NCI-H146 treated with DMSO at 0.1 percent for 48 hours (cell line): ENCODE measurements at regions not wholly inside any gene's neighbourhood (a gene's known extent, or its start where the extent isn't known, plus 50 kb on each side); places are given as distances from the start of the nearest gene placed in this dataset.

Experiments
- DNase-seq: peaks from one replicate; lab custom pipeline; 2025; ENCODE audit not compliant: unreplicated experiment; lab: John Stamatoyannopoulos, UW

DNA sequence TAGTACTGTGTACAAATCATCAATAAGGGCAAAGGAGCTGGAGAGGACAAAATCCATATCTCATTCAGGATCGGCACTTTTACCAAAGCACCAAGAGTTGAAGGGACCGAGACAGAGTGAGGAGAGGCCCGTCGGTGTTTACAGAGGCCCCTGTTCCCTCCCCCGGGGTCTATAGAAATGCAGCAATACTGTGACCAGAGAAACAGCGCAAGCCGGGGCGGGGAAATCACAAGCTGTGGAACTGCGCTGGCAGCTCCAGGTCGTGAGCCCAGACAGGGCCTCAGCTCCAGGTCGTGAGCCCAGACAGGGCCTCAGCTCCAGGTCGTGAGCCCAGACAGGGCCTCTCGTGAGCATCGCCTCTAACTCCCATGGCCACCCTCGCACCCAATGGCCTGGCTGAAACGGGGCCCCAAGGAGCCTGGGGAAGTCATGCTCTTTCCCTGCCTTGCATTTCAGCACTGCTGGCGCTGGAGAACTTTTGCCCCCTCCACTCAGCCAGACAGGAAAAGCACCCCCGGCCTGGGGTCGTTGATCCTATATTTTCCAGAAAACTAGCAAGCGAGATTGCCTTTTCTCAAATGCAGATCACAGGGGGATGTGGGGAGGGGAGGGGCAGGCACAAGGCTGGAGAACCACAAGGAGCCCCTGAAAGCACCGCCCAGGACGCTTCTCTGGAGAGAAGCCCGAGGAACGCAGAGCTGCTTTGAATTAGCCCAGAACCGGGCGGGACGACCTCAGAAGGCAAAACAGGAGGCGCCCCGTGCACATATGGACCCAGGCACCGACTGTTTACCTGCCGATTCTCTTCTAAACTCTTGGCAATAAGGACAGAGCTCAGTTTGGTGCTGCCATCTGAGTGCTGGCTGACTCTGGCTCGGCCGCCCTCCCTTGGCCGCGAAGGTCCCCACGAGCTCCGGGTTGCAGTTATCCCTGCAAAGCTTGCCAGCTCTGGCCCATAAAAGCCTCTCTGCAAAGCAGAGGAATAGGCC, 223.7 kb downstream of the ACKR3 start:
- no peak for DNase-seq

DNA sequence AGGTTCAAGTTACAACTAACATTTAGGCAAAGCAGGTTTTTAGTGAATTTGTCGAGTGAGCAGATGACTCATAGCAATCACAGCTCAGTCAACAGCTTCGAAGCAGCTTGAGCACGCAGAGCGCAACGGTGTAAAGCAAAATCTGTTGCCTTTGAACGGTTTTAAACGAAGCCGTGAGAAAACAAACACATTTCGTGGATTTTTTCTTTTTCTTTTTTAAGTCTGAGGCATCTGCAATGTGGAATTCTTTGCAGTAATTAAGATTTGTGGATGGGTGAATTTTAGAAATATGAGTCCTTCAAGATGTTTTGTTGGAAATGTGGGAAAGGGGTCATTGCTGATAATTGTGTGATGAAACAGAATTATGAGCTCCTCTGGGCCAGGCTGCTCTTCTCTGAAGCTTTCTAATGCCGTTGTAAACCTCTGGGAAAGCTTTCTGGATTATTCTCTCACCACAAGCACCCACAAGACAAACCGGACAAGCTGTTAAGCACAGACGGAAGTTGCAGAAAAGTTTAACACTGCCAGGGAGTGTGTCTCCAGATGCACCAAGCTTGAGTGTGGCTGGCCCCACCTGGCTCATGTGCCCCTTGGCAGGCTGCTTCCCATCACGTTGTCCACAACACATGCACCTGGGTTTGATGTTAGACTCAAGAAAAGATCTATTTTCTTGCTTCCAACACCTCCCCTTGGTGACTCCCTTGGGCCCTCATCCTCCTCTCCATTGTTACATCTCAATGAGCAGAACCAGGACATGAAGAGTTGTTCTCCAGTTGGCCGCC, 224.7 kb downstream of the ACKR3 start:
- no peak for DNase-seq

DNA sequence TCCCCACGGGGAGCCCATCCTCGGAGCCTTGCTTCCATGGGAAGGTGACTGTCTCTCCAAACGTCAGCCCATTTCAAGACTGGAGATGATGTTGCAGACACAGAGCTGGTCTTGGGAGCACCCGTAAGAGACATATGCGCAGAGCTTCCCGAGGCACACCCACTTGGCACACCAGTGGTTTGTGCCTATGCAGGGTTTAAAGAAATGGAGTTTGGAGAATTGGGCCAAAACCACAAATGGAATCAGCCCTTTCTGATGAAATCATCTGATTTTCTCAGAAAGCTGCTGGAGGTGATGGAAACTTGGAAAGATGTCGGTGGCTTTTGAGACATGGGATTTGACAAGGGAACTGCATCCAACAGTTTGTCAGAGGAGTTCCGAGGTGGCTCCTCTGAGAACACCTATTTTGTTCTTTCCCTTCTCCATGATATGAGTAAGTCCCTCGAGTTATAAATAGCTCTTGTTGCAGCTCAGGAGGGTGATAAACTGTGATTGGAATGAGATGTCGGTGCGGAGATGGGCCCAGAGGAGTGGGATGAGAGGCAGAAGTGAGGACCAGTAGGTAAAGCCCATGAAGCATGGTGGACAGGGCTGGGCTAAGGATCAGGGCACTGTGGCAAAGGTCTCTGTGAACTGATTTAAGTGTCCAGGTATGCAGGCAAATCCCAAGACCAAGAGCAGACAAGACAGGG, 225.7 kb downstream of the ACKR3 start:
- no peak for DNase-seq

DNA sequence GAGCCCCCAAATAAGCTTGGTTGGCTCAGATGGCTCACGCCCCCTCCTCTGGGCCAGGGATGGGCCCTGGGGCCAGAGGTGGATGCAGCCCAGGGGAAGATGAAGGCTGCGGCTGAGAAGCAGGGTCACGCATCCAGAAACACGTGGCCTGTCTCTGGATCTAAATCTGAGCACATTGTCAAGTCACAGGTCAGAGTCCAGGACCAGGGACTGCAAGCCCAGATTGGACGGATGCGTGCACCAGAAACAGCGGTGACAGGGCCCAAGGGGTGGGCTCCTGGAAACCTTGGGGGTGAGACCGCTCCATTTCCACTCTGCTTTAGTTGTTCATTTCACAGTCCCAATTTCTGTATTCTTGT, 226.2 kb downstream of the ACKR3 start:
- no peak for DNase-seq

DNA sequence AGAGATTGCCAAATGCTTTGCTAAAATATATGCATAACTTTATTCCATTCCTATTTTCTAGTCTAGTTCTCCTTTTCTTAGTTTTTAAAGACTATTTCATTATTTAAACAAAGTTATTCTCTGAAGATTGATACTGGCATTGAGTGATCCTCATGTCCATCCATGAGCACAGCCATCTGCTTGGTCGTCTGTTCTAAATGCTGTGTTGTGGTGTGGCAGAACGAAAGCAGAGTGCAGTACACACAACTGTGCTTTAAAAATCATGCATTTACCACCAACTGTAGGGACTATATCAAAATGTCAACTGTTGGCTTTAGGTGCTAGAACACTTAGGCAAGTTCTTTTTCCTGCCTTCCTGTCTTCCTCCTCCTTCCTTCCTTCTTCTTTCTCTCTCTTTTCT, 226.6 kb downstream of the ACKR3 start:
- no peak for DNase-seq

DNA sequence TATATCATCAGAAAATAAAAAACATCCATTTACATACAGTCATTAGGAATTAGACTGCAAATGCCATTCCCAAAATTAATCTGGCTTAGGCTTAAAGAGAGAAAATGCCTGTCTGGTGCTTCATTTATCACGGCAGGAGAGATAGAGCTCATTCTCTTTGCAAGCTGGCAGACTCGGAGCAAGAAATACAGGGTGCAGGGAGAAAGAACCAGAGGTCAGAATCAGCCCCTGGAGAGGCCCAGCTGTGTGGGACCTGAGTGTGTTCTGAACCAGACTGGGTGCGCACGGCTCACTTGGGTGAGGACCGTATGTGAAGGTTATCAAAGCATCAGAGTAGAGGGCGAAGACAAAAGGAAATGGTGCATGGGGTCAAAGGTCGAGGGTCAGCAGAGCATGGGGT, 227.8 kb downstream of the ACKR3 start:
- no peak for DNase-seq

DNA sequence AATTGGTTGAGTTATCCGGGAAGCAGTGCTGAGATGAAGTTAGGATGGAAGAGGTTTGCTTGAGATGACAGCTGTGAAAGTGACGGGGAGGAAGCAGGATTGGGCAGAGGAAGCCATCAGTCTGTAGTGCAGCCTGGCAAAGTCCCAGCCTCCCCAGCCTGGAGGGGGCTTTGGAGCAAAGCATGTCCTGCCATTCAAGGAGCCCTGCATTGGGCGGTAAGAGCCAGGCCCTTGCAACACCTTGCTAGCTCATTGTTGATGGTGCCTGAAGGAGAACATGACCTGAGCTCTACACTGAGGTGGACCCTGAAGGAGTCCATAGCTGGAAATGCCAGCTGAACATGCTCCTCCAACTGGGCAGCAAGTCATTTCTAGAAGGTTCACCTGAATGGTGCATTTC, 228.9 kb downstream of the ACKR3 start:
- DNase-seq, result no peak

DNA sequence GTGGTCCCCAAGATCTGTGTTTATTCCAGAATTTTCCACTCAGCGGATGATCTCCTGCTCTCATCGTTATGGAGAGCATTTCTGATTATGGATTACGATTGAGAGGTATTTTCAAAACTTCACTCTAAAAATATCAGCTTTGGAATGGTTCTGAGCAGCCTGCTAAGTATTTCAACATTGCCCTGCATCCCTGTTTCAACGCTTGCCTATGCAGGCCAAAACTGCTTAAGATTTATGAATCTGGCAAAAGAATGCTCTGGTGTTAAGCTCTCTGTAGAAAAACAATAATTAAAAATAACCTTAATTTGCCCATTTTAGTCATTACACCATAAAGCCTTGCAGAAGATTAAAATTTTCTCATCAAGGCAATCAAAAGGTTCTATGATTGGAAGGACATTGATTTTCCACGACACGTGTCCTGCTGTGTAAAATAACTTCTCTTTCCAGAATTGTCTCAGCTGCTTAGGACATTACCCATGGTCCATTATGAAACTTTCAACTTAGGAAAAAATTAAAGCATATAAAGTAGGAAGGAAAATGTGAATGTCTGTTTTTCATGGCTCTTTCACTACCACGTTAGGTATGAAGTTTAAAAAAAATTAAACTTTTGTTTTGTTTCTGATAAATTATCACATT, 229.9 kb downstream of the ACKR3 start:
- DNase-seq, result no peak

DNA sequence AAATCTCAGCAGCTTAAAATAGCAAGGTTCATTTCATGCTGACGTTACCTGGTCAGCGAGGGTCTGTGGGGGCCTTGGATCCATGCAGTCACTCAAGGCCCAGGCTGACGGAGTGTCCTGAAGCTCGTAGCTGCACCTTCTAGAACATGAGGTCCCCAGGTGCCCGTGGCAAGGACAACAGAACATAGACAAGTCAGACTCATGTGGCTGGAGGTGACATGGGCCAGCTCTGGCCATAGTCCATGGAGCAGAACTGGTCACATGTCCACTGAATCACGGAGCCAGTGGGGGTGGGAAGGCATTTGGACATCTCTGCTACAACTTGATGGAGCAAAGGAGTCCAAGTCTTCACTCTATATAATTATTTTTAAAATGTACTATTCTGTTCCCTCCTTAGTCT, 233.2 kb downstream of the ACKR3 start:
- no peak for DNase-seq

DNA sequence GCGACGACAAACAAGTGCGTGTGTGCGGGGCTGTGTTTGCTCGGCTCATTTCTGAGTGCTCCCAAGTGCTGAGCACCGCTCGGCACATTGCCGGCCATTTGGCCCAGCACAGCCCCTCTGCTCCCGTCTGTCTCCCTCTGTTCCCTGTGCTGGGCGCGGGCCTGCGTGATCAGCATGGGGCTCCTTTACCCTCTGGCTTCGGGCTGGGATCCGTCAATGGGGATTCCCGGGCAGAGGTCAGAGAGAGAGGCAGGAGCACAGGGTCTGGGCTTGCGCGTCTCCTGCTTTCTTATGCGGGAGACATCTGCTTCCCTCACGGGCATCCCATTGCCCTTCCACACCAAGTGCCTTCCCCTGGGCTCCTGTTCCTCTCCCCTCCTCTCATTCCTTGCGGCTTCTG, 234.0 kb downstream of the ACKR3 start:
- no peak for DNase-seq

DNA sequence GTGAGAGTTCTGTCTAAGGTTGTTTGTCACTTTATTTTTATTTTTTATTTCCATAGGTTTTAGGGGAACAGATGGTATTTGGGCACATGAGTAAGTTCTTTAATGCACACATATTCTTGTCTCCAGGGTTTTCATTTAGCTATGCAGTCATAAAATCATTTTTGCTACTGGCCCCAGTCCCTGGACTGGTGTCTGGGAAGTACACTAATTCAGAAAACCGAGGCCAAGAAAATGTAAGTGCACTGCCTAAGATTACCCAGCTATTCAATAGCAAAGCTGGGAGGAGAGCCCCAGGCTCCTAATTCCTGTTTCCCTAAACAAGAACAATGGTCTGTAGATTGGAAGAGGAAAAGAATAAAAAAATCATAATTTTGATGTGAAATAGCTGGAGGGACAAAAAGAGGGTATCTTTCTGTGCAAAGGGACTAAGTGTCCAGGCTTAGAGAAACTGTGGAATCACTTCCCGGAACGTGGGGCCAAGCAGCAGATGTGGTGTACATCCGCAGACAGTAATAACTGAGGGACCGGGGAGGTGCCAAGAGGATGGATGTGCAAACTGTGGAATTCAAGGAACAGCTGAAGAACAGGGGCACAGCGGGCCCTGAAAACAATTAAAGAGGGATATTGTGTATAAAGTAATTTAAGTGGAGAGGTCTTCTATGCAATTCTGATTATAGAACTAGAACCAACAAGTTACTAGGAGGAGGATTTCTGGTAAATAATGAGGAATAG, 236.3 kb downstream of the ACKR3 start:
- DNase-seq, result no peak

DNA sequence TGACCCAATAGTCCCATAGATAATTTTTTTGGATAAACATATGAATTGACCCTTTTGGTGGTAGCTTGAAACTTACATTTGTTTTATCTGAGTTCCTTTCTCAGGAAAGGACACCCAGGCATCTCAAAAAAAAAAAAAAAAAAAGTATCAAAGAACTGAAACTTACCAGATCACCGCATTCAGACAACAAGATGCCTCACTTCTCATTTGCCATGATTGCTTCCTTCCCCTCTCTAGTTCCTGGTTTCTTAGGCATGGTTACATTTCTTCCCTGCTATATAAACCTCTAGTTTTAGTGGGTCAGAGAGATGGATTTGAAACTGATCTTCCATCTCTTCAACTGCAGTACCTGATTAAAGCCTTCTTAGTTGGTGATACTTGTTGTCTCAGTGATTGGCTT, 240.1 kb downstream of the ACKR3 start:
- DNase-seq, result no peak

DNA sequence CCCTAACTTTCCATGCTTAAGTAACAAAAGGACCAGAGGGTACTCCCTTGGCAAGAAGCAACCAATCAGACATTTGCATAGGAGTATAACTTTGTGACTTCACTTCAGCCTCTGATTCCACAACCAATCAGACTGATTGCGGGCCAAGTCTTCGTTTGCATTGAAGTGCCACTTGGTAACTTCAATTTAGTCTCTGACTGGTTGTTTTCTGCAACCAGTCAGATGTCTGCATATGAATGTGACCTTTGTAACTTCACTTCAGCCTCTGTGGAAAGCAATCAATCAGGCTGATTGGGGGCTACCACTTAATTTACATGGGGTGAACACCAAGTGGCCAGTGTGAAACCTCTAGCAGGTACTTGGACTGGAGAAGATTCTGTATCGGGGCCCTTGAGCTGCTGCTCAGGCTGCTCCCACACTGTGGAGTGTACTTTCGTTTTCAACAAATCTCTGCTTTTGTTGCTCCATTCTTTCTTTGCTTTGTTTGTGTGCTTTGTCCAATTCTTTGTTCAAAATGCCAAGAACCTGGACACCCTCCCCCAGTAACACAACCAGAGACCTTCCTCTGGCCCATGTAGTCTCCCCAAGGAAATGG, 241.5 kb downstream of the ACKR3 start:
- no peak for DNase-seq

DNA sequence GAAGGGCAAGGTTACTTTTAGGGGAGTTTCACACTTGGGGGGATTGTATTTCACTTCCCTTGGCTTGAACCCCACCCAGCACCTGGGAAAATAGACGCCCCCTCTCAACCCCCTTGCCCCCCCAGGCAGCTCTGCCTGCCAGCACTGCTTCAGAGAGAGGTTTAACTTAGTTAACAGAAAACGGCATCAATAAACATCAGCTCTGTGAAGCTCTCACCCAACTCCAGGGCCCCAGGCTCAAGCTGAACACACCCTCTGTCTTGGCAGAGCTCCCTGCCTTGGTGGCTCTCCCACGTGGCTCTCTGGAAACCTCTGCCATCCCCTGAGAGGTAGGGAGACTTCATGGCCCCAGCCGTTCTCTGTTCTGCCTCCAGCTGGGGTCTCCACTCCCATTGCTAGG, 244.1 kb downstream of the ACKR3 start:
- no peak for DNase-seq

DNA sequence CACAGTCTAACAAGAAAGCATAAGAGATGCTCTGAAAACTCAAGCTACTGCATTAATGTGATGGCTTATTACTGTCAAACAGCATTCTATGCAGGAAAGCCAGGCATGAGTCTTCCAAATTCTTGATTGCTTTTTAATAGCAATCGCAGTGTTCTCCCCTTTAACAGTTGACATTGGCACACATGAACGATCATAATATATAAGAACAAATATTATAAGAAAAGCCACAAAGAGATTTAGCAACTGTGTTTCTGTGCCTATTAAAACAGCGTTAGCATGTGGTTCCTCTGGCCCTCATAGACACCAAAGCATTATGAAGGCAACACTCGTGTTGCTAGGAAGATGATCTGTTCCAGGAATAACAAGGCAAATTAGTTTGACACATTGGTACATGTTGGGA, 245.0 kb downstream of the ACKR3 start:
- no peak for DNase-seq

DNA sequence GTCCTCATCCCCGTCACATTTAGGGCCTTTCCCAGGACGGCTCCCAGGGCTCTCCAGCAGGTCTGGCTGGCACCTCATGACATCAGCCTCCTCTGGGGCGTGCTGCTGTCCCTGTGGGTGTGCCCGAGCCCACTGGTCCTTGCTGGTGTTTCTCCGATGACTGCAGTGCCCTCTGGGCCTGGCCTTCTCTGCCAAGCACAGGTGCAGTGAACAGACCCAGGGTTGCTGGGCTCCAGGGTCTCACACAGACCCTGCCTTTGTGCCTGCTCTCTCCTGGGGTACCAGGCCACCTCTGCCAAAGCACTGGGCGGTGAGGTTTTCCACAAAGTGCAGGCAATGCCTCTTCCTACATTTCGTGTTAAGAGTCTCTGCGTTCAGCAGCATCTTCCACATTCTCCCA, 246.1 kb downstream of the ACKR3 start:
- no peak for DNase-seq

DNA sequence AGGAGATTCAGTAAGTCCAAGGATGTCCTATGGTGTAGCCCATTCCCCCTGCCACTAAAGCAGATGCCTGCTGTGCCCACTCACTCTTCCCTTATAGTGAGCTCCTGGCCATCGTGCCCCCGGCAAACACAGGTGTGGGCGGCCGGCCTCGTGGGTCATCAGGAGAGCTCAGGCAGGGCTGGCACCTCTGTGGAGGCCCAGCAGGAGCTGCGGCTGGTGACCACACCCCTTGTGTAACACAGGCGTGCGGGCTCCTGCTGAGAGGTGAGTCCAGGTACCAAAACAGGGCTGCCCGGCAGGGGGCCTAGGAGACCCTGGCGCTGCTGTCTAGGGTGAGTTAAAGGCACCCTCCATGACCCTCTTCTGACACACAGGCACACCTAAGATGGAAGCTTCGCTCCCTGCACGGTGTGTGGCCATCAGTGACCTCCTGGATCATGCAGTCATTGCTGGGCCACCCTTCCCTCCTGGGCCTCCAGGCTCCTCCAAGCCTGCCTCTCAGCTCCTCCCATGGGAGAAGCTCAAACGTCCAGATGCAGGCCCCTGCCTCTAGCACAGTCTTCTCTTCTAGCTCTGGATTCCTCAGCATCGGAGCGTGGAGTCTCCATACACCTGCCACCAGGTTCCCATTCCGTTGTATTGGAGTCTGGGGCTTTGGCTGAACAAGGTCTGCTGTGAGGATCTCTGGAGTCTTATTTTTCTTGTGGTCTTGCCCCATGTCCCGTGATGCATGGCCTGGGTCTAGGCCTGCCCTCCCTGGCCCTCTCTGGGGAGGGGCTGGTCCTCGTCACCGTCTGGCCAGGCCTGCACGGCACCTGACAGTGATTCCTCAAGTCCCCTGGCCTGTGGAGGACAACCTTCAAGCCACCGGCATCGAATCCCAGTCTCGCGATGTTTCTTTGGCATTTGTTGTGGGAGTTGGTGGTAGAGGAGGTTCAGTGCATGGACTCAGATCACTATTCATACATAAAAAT, 246.9 kb downstream of the ACKR3 start:
- DNase-seq, result no peak

DNA sequence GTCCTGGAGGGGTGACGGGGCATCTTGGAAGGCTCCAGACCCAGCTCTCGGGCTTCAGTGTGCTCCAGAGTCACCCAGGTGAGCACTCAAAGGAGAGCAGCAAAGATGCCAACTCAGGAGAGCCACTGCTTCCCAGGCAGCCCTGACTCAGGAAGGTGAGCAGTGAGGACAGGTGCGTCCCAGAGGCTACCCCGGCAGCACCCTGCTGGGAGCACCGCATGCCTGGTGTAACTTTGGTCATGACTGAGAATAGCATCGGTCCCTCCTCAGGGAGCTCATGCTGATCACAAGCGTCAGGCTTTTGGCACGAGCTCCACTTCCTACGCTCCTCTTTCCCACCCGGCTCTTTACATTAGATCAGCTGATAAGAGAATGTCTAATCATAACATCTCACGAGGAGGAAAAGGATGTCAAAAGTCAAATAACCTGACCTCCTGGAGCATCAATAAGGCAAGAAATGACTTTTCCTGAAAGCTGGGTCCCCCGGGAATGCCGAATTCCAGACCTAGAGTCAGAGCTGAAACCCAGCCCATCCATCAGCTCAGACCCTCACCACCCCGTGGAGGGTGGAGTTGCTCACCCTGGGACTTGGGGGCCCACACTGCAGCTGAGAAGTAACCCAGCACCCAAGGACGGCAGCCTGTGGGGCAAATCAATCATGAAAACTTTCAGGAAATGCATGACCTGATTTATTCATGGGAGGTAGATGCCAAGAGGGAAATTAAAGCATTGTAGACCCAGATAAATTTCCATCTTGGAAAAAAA, 248.8 kb downstream of the ACKR3 start:
- DNase-seq, result no peak
